K562 (cell line): ENCODE measurements at regions not wholly inside any gene's neighbourhood (a gene's known extent, or its start where the extent isn't known, plus 50 kb on each side); places are given as distances from the start of the nearest gene placed in this dataset.
A peak's percentile ranks its signal among the peaks of the same experiment; 100 is the strongest.

Experiments
- ATF1 ChIP-seq, 2 experiments: fragments of 450-650 bp in 1 of 2; IDR thresholded peaks; 2 replicates each; pipeline ENCODE4 v1.6.1; 2016; ENCODE audit warnings: missing compliant biosample characterization in 1 of 2, missing genetic modification characterization in 1 of 2
- BCOR ChIP-seq: fragments of 450-650 bp; IDR thresholded peaks from 2 replicates; pipeline ENCODE4 v1.6.1; 2016
- HNRNPH1 ChIP-seq: fragments of 200-400 bp; formaldehyde crosslinking; optimal IDR thresholded peaks from 2 replicates; pipeline ENCODE3; 2017; ENCODE audit warnings: low read depth, mild to moderate bottlenecking, low read length, moderate library complexity
- MEIS2 ChIP-seq: fragments of 450-650 bp; IDR thresholded peaks from 2 replicates; pipeline ENCODE4 v1.6.1; 2014; ENCODE audit warnings: mild to moderate bottlenecking; ENCODE audit not compliant: partially characterized antibody
- RFX1 ChIP-seq: fragments of 450-650 bp; IDR thresholded peaks from 2 replicates; pipeline ENCODE4 v1.6.1; 2016; ENCODE audit warnings: mild to moderate bottlenecking, moderate library complexity
- RHOXF2B ChIP-seq: fragments of 250-450 bp; sonication (Bioruptor Pico); conservative IDR thresholded peaks from 2 replicates; pipeline ENCODE4 v1.5.1; 2021
- STAT5B ChIP-seq: fragments of 250-450 bp; sonication (Bioruptor Pico); IDR thresholded peaks from 2 replicates; pipeline ENCODE4 v1.8.0; 2021; ENCODE audit warnings: mild to moderate bottlenecking, inconsistent platforms
- TEAD1 ChIP-seq, 2 experiments: fragments of 450-650 bp in 1 of 2; sonication (generic) in 1 of 2; formaldehyde crosslinking; IDR thresholded peaks; 2 replicates each; pipeline versions ENCODE4 v1.4.0 to v1.8.0; 2020 to 2022; ENCODE audit warnings: mild to moderate bottlenecking in 2 of 2, missing genetic modification reagents in 1 of 2
- TF ChIP-seq, protein P1 (sequence below): fragments of 450-650 bp; conservative IDR thresholded peaks from 2 replicates; pipeline ENCODE4 v1.6.1; 2016; ENCODE audit warnings: missing genetic modification characterization, low read depth, mild to moderate bottlenecking, control low read depth, missing compliant biosample characterization
- TF ChIP-seq, protein P2 (sequence below): sonication (generic); formaldehyde crosslinking; IDR thresholded peaks from 2 replicates; pipeline ENCODE4 v1.9.0; 2022; ENCODE audit warnings: mild to moderate bottlenecking, missing genetic modification reagents
- TF ChIP-seq, protein P3 (sequence below): fragments of 450-650 bp; IDR thresholded peaks from 2 replicates; pipeline ENCODE4 v1.6.1; 2016
- TF ChIP-seq, protein P4 (sequence below), 2 experiments: fragments of 450-650 bp in 1 of 2; sonication (generic) in 1 of 2; formaldehyde crosslinking in 1 of 2; IDR thresholded peaks; 2 replicates each; pipeline versions ENCODE4 v1.7.1 to v1.9.0; 2016 to 2022; ENCODE audit warnings: inconsistent platforms in 1 of 2, mild to moderate bottlenecking in 1 of 2, missing genetic modification reagents in 1 of 2
- TF ChIP-seq, protein P5 (sequence below): fragments of 250-450 bp; sonication (Bioruptor Pico); IDR thresholded peaks from 2 replicates; pipeline ENCODE4 v1.8.0; 2022; ENCODE audit warnings: moderate library complexity, mild to moderate bottlenecking, inconsistent platforms

DNA sequence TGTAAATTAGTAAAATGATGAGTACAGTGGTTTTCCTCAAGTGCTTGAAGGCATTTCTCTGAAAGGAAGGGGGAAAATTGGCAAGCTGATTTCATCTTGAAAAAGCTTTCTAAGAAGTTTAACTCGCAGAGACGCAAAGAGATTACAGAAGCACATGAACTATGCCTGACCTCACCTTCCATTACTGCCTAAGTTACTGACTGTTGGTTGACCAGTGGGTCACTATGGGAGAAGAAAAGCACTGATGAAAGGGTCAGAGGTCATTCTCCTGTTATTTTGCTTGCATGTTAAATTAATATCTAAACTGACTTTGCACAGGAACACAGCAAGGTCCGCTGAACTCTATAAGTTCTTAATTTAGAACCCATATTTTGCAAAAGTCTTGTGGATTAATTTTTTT lies 225.6 kb downstream of the ARL4A start (continued):
- TF ChIP-seq, protein P1, sequence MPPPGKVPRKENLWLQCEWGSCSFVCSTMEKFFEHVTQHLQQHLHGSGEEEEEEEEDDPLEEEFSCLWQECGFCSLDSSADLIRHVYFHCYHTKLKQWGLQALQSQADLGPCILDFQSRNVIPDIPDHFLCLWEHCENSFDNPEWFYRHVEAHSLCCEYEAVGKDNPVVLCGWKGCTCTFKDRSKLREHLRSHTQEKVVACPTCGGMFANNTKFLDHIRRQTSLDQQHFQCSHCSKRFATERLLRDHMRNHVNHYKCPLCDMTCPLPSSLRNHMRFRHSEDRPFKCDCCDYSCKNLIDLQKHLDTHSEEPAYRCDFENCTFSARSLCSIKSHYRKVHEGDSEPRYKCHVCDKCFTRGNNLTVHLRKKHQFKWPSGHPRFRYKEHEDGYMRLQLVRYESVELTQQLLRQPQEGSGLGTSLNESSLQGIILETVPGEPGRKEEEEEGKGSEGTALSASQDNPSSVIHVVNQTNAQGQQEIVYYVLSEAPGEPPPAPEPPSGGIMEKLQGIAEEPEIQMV, result no peak
- TF ChIP-seq, protein P2, sequence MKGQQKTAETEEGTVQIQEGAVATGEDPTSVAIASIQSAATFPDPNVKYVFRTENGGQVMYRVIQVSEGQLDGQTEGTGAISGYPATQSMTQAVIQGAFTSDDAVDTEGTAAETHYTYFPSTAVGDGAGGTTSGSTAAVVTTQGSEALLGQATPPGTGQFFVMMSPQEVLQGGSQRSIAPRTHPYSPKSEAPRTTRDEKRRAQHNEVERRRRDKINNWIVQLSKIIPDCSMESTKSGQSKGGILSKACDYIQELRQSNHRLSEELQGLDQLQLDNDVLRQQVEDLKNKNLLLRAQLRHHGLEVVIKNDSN (CRISPR knock-in tag), result no peak
- no peak for TF ChIP-seq ATF1 (CRISPR knock-in tag; IDR thresholded peaks at IDR 0.05)
- no peak for TF ChIP-seq ATF1 (tag; IDR thresholded peaks at IDR 0.05)
- TF ChIP-seq TEAD1 (CRISPR knock-in tag; IDR thresholded peaks at IDR 0.05), result no peak
- TF ChIP-seq STAT5B (CRISPR knock-in tag), result no peak
- TF ChIP-seq MEIS2, result peak; percentile 26
- TF ChIP-seq HNRNPH1, result no peak
- TF ChIP-seq, protein P3, sequence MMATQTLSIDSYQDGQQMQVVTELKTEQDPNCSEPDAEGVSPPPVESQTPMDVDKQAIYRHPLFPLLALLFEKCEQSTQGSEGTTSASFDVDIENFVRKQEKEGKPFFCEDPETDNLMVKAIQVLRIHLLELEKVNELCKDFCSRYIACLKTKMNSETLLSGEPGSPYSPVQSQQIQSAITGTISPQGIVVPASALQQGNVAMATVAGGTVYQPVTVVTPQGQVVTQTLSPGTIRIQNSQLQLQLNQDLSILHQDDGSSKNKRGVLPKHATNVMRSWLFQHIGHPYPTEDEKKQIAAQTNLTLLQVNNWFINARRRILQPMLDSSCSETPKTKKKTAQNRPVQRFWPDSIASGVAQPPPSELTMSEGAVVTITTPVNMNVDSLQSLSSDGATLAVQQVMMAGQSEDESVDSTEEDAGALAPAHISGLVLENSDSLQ, result no peak
- no peak for TF ChIP-seq RHOXF2B
- TF ChIP-seq, protein P4, sequence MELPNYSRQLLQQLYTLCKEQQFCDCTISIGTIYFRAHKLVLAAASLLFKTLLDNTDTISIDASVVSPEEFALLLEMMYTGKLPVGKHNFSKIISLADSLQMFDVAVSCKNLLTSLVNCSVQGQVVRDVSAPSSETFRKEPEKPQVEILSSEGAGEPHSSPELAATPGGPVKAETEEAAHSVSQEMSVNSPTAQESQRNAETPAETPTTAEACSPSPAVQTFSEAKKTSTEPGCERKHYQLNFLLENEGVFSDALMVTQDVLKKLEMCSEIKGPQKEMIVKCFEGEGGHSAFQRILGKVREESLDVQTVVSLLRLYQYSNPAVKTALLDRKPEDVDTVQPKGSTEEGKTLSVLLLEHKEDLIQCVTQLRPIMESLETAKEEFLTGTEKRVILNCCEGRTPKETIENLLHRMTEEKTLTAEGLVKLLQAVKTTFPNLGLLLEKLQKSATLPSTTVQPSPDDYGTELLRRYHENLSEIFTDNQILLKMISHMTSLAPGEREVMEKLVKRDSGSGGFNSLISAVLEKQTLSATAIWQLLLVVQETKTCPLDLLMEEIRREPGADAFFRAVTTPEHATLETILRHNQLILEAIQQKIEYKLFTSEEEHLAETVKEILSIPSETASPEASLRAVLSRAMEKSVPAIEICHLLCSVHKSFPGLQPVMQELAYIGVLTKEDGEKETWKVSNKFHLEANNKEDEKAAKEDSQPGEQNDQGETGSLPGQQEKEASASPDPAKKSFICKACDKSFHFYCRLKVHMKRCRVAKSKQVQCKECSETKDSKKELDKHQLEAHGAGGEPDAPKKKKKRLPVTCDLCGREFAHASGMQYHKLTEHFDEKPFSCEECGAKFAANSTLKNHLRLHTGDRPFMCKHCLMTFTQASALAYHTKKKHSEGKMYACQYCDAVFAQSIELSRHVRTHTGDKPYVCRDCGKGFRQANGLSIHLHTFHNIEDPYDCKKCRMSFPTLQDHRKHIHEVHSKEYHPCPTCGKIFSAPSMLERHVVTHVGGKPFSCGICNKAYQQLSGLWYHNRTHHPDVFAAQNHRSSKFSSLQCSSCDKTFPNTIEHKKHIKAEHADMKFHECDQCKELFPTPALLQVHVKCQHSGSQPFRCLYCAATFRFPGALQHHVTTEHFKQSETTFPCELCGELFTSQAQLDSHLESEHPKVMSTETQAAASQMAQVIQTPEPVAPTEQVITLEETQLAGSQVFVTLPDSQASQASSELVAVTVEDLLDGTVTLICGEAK (IDR thresholded peaks at IDR 0.05), result no peak
- TF ChIP-seq, protein P4 (CRISPR knock-in tag; IDR thresholded peaks at IDR 0.05), result no peak
- TF ChIP-seq, protein P5, sequence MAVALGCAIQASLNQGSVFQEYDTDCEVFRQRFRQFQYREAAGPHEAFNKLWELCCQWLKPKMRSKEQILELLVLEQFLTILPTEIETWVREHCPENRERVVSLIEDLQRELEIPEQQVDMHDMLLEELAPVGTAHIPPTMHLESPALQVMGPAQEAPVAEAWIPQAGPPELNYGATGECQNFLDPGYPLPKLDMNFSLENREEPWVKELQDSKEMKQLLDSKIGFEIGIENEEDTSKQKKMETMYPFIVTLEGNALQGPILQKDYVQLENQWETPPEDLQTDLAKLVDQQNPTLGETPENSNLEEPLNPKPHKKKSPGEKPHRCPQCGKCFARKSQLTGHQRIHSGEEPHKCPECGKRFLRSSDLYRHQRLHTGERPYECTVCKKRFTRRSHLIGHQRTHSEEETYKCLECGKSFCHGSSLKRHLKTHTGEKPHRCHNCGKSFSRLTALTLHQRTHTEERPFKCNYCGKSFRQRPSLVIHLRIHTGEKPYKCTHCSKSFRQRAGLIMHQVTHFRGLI (CRISPR knock-in tag), result no peak
- peak; percentile 20; the same call in 1 of the 2 replicates for TF ChIP-seq RFX1
- TF ChIP-seq BCOR, result no peak
